IMR-90 (cell line): ENCODE measurements at regions not wholly inside any gene's neighbourhood (a gene's known extent, or its start where the extent isn't known, plus 50 kb on each side); places are given as distances from the start of the nearest gene placed in this dataset.

Experiments
- ATAC-seq: fragments of 200-7000 bp; cut with Tn5 transposase; 2 replicates; pipeline ENCODE4 v1.9.1; 2020; ENCODE audit warnings: low read depth, mild to moderate bottlenecking, moderate library complexity
- BruUV-seq: library from RNA; stranded (reverse); fragments of 400-500 nt; replicated peaks from 2 replicates; lab custom pipeline; 2021; lab: Mats Ljungman, UMichigan
- CTCF ChIA-PET: fragments of 300-600 bp; formaldehyde crosslinking; extraction: SDS; loops from one replicate; lab custom pipeline; 2021; ENCODE audit warnings: antibody characterized with exemption; lab: Yijun Ruan, JAX
- POLR2A ChIA-PET: fragments of 300-600 bp; sonication (Branson Sonifier 250); formaldehyde crosslinking; loops from one replicate; lab custom pipeline; 2022; ENCODE audit warnings: antibody characterized with exemption; ENCODE audit not compliant: unreplicated experiment; lab: Charles Lee
- DNase-seq: peaks from one replicate; pipeline ENCODE4 v3.0.0; 2013
- H2AFZ ChIP-seq: replicated peaks from 2 replicates; pipeline ENCODE3; 2013; ENCODE audit warnings: low read length, mild to moderate bottlenecking; ENCODE audit not compliant: poor library complexity
- H2AK5ac ChIP-seq: 2 replicates; pipeline ENCODE4 v1.6.1; 2013; ENCODE audit warnings: low read depth, low read length, inconsistent platforms
- H2AK9ac ChIP-seq: replicated peaks from 2 replicates; pipeline ENCODE3; 2013; ENCODE audit warnings: mild to moderate bottlenecking, low read depth, low read length, moderate library complexity; ENCODE audit not compliant: poor library complexity
- H2BK120ac ChIP-seq: 2 replicates; pipeline ENCODE4 v1.6.1; 2013; ENCODE audit warnings: low read depth, low read length, inconsistent platforms
- H2BK15ac ChIP-seq: 3 replicates; pipeline ENCODE4 v1.6.1; 2013; ENCODE audit warnings: low read depth, low read length, inconsistent platforms
- H2BK20ac ChIP-seq: 2 replicates; pipeline ENCODE4 v1.6.1; 2013; ENCODE audit warnings: low read depth, mild to moderate bottlenecking, inconsistent platforms, low read length, moderate library complexity
- H2BK5ac ChIP-seq: 2 replicates; pipeline ENCODE4 v1.6.1; 2013; ENCODE audit warnings: mild to moderate bottlenecking, low read depth, low read length, inconsistent platforms; ENCODE audit not compliant: poor library complexity, severe bottlenecking
- H3K14ac ChIP-seq: replicated peaks from 2 replicates; pipeline ENCODE4 v1.6.1; 2013; ENCODE audit warnings: low read depth, low read length, inconsistent platforms
- H3K18ac ChIP-seq: 2 replicates; pipeline ENCODE4 v1.6.1; 2013; ENCODE audit warnings: low read depth, low read length, control low read depth
- H3K23ac ChIP-seq: 2 replicates; pipeline ENCODE4 v1.6.1; 2013; ENCODE audit warnings: low read depth, low read length, inconsistent platforms
- H3K27ac ChIP-seq: 2 replicates; pipeline ENCODE4 v1.5.1; 2013; ENCODE audit warnings: mild to moderate bottlenecking, control low read depth, low read length; ENCODE audit not compliant: insufficient read depth
- H3K27me3 ChIP-seq: 2 replicates; pipeline ENCODE4 v1.6.1; 2013; ENCODE audit warnings: low read length; ENCODE audit not compliant: control insufficient read depth, insufficient read depth
- H3K36me3 ChIP-seq: 2 replicates; pipeline ENCODE4 v1.6.1; 2013; ENCODE audit warnings: low read length, mixed read lengths; ENCODE audit not compliant: control insufficient read depth, insufficient read depth
- H3K4ac ChIP-seq: 2 replicates; pipeline ENCODE4 v1.6.1; 2013; ENCODE audit warnings: low read depth, low read length, inconsistent platforms
- H3K4me1 ChIP-seq: 2 replicates; pipeline ENCODE4 v1.6.1; 2013; ENCODE audit warnings: low read length, mixed read lengths; ENCODE audit not compliant: control insufficient read depth, insufficient read depth
- H3K4me2 ChIP-seq: 2 replicates; pipeline ENCODE4 v1.6.1; 2013; ENCODE audit warnings: low read depth, mild to moderate bottlenecking, control low read depth, low read length, moderate library complexity
- H3K4me3 ChIP-seq: 2 replicates; pipeline ENCODE4 v1.5.1; 2013; ENCODE audit warnings: low read depth, mild to moderate bottlenecking, control low read depth, low read length, moderate library complexity; ENCODE audit not compliant: insufficient read depth
- H3K56ac ChIP-seq: 2 replicates; pipeline ENCODE4 v1.6.1; 2013; ENCODE audit warnings: low read length, inconsistent platforms; ENCODE audit not compliant: insufficient read depth; ENCODE audit errors: extremely low read depth
- H3K79me1 ChIP-seq, 2 experiments: 2 replicates each; pipeline ENCODE4 v1.6.1; 2013; ENCODE audit warnings: low read length in 2 of 2, inconsistent platforms in 1 of 2, low read depth in 1 of 2
- H3K9ac ChIP-seq: 2 replicates; pipeline ENCODE4 v1.6.1; 2013; ENCODE audit warnings: low read depth, low read length, control low read depth
- H3K9me1 ChIP-seq: 2 replicates; pipeline ENCODE4 v1.6.1; 2013; ENCODE audit warnings: low read length, inconsistent platforms; ENCODE audit not compliant: insufficient read depth
- H3K9me3 ChIP-seq: 2 replicates; pipeline ENCODE4 v1.6.1; 2013; ENCODE audit warnings: low read length; ENCODE audit not compliant: control insufficient read depth, insufficient read depth
- H4K20me1 ChIP-seq: 2 replicates; pipeline ENCODE4 v1.6.1; 2013; ENCODE audit warnings: low read length, inconsistent platforms; ENCODE audit not compliant: insufficient read depth
- H4K5ac ChIP-seq: 2 replicates; pipeline ENCODE4 v1.6.1; 2013; ENCODE audit warnings: mild to moderate bottlenecking, low read depth, low read length, control low read depth
- H4K8ac ChIP-seq, 2 experiments: 2 replicates each; pipeline ENCODE4 v1.6.1; 2013; ENCODE audit warnings: low read depth in 2 of 2, low read length in 2 of 2, control low read depth in 1 of 2, inconsistent platforms in 1 of 2
- H4K91ac ChIP-seq: 2 replicates; pipeline ENCODE4 v1.6.1; 2013; ENCODE audit warnings: low read depth, low read length, inconsistent platforms; ENCODE audit not compliant: insufficient read depth
- CHD1 ChIP-seq: IDR thresholded peaks from 2 replicates; pipeline ENCODE4 v1.6.1; 2012; ENCODE audit warnings: low read depth, low read length, improper control_type of control experiment
- FOS ChIP-seq: fragments of 150-350 bp; IDR thresholded peaks from 2 replicates; pipeline ENCODE4 v1.6.1; 2016; ENCODE audit warnings: low read depth, low read length
- MAZ ChIP-seq: IDR thresholded peaks from 2 replicates; pipeline ENCODE4 v1.6.1; 2012; ENCODE audit warnings: low read depth, mild to moderate bottlenecking, low read length, improper control_type of control experiment, moderate library complexity, borderline replicate concordance
- MXI1 ChIP-seq: IDR thresholded peaks from 2 replicates; pipeline ENCODE4 v1.6.1; 2012; ENCODE audit warnings: low read depth, mild to moderate bottlenecking, low read length, moderate library complexity, borderline replicate concordance
- NFE2L2 ChIP-seq: fragments of 150-350 bp; IDR thresholded peaks from 2 replicates; pipeline ENCODE4 v1.6.1; 2016; ENCODE audit warnings: low read depth, mild to moderate bottlenecking, low read length
- POLR2A ChIP-seq: IDR thresholded peaks from 2 replicates; pipeline ENCODE4 v1.6.1; 2012; ENCODE audit warnings: mild to moderate bottlenecking, low read depth, low read length
- RAD21 ChIP-seq: IDR thresholded peaks from 2 replicates; pipeline ENCODE4 v1.6.1; 2012; ENCODE audit warnings: low read length, improper control_type of control experiment
- RFX5 ChIP-seq: IDR thresholded peaks from 2 replicates; pipeline ENCODE4 v1.8.0; 2012; ENCODE audit warnings: low read depth, mild to moderate bottlenecking, low read length, moderate library complexity
- SMC3 ChIP-seq: fragments of 150-350 bp; IDR thresholded peaks from 2 replicates; pipeline ENCODE4 v1.6.1; 2016; ENCODE audit warnings: low read depth, mild to moderate bottlenecking, antibody characterized with exemption, low read length, moderate library complexity
- WGBS, 2 experiments: methylation state at CpG; one replicate each; pipeline versions ENCODE4 v1.1.5 to v1.1.7; 2013; ENCODE audit warnings: missing lambda C conversion rate in 2 of 2; ENCODE audit not compliant: insufficient read length in 1 of 2; ENCODE audit errors: extremely low coverage in 2 of 2; 5-methylcytosine and 5-hydroxymethylcytosine counted together
- dilution Hi-C: fragments of 300-500 bp; cut with HindIII; formaldehyde crosslinking; loops from one replicate; pipeline ENCODE4 v1.14.3; 2018; ENCODE audit warnings: low sequenced_read_pairs; ENCODE audit not compliant: unreplicated experiment
- in situ Hi-C: fragments of 300-500 bp; cut with MboI; formaldehyde crosslinking; loops from 3 replicates; pipeline ENCODE4 v1.14.3; 2019; ENCODE audit warnings: low sequenced_read_pairs, inconsistent platforms, mixed read lengths
- intact Hi-C: fragments of 100-400 bp; cut with micrococcal nuclease; formaldehyde crosslinking; loops from 2 replicates; pipeline ENCODE4 v1.10.0; 2022
- TF ChIP-seq, protein P1 (sequence below): fragments of 150-350 bp; IDR thresholded peaks from 2 replicates; pipeline ENCODE4 v1.6.1; 2016; ENCODE audit warnings: low read depth, mild to moderate bottlenecking, low read length, moderate library complexity, borderline replicate concordance
- TF ChIP-seq, protein P2 (sequence below): conservative IDR thresholded peaks from 2 replicates; pipeline ENCODE4 v1.5.1; 2012; ENCODE audit warnings: mild to moderate bottlenecking, low read depth, low read length, improper control_type of control experiment

DNA sequence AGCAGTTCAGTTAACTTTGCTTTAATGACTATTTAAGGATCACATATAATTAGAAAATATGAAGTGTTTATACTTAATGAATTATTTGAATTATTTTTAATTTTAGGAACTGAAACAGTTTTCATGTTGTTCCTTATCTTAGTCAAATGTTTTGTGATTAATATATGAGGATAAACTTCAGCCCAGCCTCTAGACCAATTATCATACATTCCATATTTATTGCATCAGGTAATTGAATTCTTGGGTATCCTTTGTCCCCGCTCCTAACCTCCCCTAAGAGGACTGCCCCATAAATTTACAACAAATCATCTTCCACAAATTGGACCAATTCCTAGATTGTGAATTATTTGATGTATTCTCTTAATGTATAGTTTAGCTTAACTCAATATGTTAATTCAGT lies 74.8 kb downstream of the ZNF622 start:
- no peak overlapping the region for H3K14ac ChIP-seq
- H3K36me3 ChIP-seq, result no peaks in the 10 kb centered on the region
- H3K27ac ChIP-seq, result no peak overlapping the region
- POLR2A ChIA-PET, result no interaction called here
- no peaks in the 10 kb centered on the region for H3K79me1 ChIP-seq
- H2BK20ac ChIP-seq, result no peak overlapping the region
- no peak overlapping the region for H2AFZ ChIP-seq
- H2AK9ac ChIP-seq, result no peak overlapping the region
- intact Hi-C loops, result no loop called here
- H3K9ac ChIP-seq, result no peak overlapping the region
- H4K20me1 ChIP-seq, result no peaks in the 10 kb centered on the region
- TF ChIP-seq MAZ, result no peak
- no peak for TF ChIP-seq MXI1
- no peak for TF ChIP-seq FOS
- no peak for TF ChIP-seq NFE2L2
- TF ChIP-seq, protein P1, sequence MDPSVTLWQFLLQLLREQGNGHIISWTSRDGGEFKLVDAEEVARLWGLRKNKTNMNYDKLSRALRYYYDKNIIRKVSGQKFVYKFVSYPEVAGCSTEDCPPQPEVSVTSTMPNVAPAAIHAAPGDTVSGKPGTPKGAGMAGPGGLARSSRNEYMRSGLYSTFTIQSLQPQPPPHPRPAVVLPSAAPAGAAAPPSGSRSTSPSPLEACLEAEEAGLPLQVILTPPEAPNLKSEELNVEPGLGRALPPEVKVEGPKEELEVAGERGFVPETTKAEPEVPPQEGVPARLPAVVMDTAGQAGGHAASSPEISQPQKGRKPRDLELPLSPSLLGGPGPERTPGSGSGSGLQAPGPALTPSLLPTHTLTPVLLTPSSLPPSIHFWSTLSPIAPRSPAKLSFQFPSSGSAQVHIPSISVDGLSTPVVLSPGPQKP, result no peak
- TF ChIP-seq RFX5, result no peak
- no peak for TF ChIP-seq POLR2A
- no peak for TF ChIP-seq RAD21
- TF ChIP-seq, protein P2, sequence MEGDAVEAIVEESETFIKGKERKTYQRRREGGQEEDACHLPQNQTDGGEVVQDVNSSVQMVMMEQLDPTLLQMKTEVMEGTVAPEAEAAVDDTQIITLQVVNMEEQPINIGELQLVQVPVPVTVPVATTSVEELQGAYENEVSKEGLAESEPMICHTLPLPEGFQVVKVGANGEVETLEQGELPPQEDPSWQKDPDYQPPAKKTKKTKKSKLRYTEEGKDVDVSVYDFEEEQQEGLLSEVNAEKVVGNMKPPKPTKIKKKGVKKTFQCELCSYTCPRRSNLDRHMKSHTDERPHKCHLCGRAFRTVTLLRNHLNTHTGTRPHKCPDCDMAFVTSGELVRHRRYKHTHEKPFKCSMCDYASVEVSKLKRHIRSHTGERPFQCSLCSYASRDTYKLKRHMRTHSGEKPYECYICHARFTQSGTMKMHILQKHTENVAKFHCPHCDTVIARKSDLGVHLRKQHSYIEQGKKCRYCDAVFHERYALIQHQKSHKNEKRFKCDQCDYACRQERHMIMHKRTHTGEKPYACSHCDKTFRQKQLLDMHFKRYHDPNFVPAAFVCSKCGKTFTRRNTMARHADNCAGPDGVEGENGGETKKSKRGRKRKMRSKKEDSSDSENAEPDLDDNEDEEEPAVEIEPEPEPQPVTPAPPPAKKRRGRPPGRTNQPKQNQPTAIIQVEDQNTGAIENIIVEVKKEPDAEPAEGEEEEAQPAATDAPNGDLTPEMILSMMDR, result no peak
- no peak for TF ChIP-seq SMC3
- no peak for TF ChIP-seq CHD1
- H3K27me3 ChIP-seq, result no peaks in the 10 kb centered on the region; the same call in 1 of the 2 replicates
- no peak for DNase-seq
- no peak overlapping the region for H4K91ac ChIP-seq
- no peak overlapping the region for H3K4me2 ChIP-seq
- H3K9me1 ChIP-seq, result no peaks in the 10 kb centered on the region
- dilution Hi-C loops, result no loop called here
- H3K9me3 ChIP-seq, result no peaks in the 10 kb centered on the region
- H3K4me3 ChIP-seq, result no peak overlapping the region
- in situ Hi-C loops, result no loop called here
- no peak overlapping the region for H2BK15ac ChIP-seq
- no peak overlapping the region for H3K56ac ChIP-seq
- no peak overlapping the region for H2BK120ac ChIP-seq
- CTCF ChIA-PET, result no interaction called here
- no CpG with 5 or more reads among the region's 1 CpG for WGBS, 2 experiments
- H3K23ac ChIP-seq, result no peak overlapping the region
- ATAC-seq, result no peak
- no peak overlapping the region for H4K8ac ChIP-seq
- no peak overlapping the region for H2AK5ac ChIP-seq
- no peak overlapping the region for H3K4ac ChIP-seq
- no TSS peak for BruUV-seq
- no peaks in the 10 kb centered on the region for H3K4me1 ChIP-seq
- H3K18ac ChIP-seq, result no peak overlapping the region
- no peak overlapping the region for H4K5ac ChIP-seq
- H2BK5ac ChIP-seq, result no peak overlapping the region
